ENCODE measurements at regions not wholly inside any gene's neighbourhood (a gene's known extent, or its start where the extent isn't known, plus 50 kb on each side); places are given as distances from the start of the nearest gene placed in this dataset.
"Not testable (repeated sequence)": the region's sequence is repeated elsewhere in the genome, so short reads cannot be mapped to it uniquely, and the experiment has no call there.

DNA sequence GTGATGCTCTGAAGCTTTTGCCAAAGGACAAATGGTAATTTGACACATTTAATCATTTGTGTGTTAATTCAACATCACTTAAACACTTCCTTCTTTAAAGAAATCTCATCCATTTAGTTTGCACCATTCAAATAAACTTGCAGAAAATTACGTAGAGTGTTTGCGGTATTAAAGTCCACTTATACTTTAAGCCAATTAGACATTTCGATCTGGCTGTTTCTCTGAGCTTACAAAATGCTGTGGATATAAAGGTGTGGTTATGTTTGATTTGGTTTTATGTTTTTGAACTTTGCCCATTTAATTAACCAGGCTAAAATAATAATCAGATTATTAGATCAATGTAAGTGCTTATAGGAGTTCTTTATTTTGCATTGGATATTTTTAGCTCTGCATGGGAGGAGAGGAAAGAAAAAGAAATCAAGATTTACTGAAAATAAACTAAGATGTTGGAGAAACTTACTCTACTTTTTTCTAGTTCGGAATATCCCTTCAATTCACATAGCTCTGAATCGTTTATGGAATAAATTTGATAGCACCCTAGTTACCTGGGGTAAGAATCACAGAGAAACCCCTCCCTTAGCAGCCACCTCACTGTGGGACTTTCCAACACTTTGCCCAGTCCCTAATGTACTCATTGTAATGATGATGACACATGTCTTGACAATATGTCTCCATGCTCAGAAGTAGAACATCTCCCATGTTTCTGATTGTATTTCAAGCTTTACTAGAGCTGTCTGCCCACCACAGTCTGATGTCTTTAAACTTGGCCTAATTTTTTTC is 268.0 kb downstream of the BTG1 start:
- peak; percentile 32 for DNase-seq

- peak; percentile 44 for DNase-seq
Observed at GRCh38 chr12:91877022-91877421, 268.6 kb downstream of the BTG1 start.

- not testable (repeated sequence) for DNase-seq
Observed at GRCh38 chr12:91875671-91876070, 270.0 kb downstream of the BTG1 start.

DNA sequence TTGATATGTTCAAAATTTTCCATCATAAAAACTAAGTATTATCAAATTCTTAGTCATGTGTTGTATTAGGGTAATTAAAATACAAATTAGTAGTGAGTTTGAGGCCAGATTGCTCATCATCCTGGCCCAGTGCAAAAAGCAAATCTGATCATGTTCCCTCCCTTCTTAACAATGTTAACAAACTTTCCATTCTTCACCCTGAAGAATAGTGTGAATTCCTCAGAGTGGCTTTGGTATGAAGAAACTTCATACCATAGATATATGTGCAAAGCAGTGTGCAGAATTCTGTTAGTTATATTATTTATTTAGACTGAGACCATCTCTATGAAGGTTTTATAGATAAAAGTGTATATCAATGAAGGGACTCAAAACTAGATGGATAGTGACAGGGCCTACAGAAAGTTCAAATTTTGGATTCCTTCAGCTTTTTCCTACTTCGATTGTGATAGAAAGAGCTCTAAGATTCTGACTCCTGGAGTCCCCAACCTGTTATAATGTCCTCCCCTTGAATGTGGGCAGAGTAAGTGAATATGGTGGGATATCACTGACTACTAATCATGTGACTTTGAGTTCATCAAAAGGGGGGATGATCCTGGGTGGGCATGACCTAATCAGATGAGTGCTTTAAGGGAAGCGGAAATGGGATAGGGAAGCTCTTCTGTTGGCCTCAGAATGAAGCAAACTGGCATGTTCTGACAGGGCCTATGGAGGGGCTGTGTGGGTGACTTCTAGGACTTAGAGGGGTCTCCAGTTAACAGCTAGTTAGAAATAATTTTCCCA is 271.4 kb downstream of the BTG1 start:
- DNase-seq, result no peak

DNA sequence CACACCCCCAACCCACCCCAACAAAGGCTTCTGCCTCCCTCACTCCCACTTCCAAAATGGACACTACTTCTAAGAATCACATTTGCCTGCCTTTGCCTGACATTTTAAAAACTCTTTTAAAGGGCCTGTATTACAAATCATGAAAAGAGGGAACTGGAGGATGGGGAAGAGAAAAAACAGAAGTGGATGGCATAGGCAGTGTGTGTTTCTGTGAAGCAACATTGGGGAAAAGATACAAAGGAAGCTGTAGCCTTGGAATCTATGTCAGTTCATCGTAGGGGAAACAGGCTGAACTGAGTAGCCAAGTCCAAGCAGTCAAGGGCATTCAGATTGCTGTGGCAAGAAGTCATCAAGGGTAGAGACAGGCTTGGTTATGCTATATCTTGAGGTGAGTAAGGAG is 273.9 kb downstream of the BTG1 start:
- DNase-seq, result no peak

GRCh38 chr12:91870872-91871707 is 274.6 kb downstream of the BTG1 start:
- DNase-seq, result peak; percentile 91

DNA sequence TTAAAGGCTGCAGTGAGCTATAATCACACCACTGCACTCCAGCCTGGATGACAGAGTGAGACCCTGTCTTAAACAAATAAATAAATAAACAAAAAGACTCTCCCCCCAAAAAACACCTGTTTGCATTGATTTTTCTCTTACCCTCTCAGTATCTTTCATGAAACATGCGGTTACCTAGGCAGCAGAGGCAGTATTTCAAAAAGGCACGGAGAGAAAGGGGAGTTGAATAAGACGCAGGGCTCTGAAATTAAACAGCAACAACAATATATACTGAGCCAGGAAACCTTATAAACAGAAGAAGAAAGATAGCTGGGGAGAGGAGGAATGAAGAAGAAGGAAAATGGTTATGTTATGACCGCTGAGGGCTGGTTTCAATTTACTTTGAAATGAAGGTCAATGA is 277.6 kb downstream of the BTG1 start:
- DNase-seq, result no peak

- DNase-seq, result peak; percentile 50
Observed at GRCh38 chr12:91866566-91866965, 279.1 kb downstream of the BTG1 start.

- DNase-seq, result no peak
Observed at GRCh38 chr12:91863702-91864101, 281.9 kb downstream of the BTG1 start.

DNA sequence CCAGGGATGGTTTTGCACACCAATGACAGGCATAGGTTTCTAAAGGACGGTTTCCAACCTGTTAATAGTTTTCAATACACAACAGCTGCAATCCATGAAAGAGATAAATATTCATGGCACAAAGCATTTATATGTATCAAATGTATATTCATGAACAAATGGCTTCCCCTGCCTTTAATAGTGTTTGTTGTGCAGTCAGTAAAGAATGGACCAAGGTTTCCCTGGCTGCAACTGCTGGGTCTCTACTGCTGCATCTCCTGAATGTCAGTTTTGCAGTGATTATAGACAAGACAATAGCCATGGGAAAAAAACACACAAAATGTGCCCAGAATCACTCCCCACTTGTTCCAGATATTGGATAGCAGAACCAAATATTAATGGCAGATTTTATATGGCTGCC is 284.1 kb downstream of the BTG1 start:
- no peak for DNase-seq

- DNase-seq, result no peak
Observed at GRCh38 chr12:91859347-91859746, 286.3 kb downstream of the BTG1 start.

GRCh38 chr12:91857813-91858542 is 287.7 kb downstream of the BTG1 start:
- DNase-seq, result no peak

DNA sequence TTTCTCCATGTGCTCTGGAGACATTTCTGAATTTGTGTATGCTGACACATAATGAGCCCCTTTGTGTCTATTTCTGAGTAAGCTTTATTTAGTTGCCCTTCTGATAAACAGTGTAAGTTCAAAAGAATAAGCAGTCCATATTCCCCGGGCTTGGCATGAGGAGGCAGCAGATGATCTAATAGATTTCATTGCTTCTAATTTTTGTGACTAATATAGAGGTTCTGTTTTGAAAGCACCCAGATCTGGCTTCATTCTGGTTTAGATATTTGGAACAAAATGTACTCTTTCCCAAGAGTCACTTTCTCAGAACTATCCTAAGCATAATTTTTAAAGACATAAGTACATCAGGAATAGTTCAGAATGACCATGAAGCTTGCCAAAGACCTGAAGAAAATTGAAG is 290.9 kb downstream of the BTG1 start:
- DNase-seq, result no peak

DNA sequence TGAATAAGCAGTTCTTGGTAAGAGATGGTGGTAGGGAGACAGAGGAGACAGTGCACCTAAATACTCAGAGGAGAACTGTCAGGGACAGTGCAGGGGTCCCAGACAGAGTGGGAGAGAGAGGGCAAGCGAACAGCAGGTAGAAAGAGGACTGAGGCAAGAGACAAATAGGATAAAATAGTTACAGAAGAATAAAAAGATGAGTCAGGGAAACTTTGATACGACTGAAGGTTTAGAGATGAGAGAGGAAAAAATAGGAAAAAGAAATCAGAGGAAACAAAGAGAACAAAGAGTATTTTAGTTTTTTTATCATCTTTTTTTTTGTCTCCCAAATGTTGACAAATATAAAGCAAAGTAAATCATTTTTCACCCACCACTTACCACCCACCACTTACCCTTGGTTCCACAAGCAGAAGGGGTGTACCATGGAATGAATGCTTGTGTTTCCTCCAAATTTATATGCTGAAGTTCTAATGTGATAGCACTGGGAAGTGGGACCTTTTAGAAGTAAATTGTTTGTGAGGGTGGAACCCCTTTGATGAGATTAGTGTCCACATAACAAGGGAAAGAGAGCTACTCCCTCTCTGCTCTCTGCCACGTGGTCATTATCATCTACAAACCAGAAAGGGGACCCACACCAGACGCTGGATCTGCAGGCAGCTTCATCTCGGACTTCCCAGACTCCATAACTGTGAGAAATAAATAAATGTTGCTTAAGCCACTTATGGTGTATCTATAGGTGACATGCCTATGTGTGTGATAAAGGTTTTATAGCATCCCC is 292.1 kb downstream of the BTG1 start:
- no peak for DNase-seq

- DNase-seq, result no peak
Observed at GRCh38 chr12:91852634-91853033, 293.0 kb downstream of the BTG1 start.

GRCh38 chr12:91851741-91852477 is 293.7 kb downstream of the BTG1 start:
- DNase-seq, result no peak

DNA sequence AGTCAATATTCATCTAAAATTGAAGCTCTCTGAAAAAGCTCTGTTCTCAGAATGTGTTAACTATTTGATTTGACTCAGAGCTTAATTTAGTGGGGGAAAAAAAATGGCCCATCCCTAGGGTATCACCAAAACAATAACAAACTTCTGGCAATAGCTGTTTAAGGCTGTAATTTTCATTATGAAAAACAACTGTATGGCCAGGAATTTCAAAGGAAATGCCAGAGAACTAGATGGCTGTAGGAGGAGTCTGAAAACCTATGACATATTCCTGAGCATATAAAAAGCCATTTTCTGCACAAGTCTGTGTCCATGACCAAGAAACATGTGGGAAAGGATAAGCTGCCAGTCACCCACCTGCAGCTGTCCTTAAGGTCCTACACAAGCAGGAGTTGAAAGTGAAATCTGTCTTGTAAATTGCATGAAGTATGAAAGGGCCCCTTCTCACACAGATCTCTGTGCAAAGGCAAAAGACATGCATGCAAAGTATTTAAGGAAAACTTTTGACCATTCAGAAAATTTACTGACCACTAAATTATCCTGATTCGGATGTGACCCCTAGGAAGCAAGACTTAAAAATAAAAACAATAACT is 299.1 kb downstream of the BTG1 start:
- DNase-seq, result no peak

- no peak for DNase-seq
Observed at GRCh38 chr12:91845365-91845764, 300.3 kb downstream of the BTG1 start.

GRCh38 chr12:91841822-91842221 is 303.8 kb downstream of the BTG1 start:
- no peak for DNase-seq

DNA sequence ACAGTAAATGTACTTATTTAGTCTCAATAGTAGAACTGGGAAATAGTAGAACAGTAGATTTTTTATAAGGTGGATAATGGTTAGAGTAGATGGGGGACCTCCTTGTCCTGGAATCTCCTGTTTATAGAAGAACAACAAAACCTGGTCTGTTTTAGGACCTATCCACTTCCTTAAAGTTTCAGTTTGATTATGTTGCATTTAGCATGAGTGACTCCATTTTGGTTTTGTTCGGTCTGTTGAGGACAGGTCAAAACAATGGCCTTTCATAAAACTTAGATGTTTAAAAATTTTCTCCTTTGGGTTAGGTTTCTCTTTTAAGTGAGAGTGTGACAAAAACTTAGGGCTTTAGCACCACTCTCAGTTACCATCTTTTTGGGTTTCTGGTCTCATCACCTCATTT is 308.9 kb downstream of the BTG1 start:
- DNase-seq, result no peak

DNA sequence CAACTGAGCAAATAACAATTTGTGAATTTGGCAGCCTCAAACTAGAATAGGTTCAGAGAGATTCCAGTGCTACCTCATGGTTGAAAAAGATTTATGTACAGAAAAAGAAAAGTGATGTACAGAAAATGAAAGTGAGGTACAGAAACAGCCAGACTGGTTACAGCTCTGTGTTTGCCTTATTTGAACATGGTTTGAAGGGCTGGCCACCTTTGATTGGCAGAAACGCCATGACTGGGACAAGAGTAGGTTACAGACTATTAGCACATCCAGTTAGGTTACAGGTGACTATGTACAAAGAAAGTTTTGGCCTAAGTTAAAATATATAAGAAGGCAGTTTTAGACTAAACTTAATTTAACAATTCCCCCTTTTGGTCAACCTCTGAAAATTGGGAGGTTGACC is 309.4 kb downstream of the BTG1 start:
- DNase-seq, result no peak

Measured in NCI-H510A treated with DMSO at 0.1 percent for 48 hours (cell line).